IPS-NIHi11 (cell line): ENCODE measurements at regions not wholly inside any gene's neighbourhood (a gene's known extent, or its start where the extent isn't known, plus 50 kb on each side); places are given as distances from the start of the nearest gene placed in this dataset.

ENCODE experiments used
- DNase-seq: peaks from one replicate; pipeline ENCODE4 v3.0.0; 2012; ENCODE audit warnings: mixed read lengths, low spot score

DNA sequence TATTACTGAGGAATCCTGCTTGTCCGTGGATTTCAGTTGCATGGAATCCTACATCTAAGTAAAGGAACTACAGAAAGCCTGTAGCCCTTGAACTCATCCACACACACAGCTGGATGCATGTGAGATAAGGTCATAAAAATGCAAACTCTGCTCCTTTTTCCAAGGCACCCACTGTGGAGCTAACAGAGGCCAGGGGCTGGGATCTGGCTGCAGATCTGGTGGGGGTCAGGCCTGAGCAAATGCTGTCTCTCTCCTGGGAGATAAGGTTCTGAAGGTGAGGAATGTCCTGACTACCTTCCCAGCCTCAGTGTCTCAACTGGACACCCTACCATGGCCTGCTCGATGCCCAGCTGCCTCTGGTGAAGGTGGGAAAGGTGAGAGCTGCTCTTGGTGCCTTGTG lies 321.5 kb downstream of the LRFN2 start:
- DNase-seq, result no peak

GRCh38 chr6:40263970-40264369 lies 323.2 kb downstream of the LRFN2 start:
- no peak for DNase-seq

DNA sequence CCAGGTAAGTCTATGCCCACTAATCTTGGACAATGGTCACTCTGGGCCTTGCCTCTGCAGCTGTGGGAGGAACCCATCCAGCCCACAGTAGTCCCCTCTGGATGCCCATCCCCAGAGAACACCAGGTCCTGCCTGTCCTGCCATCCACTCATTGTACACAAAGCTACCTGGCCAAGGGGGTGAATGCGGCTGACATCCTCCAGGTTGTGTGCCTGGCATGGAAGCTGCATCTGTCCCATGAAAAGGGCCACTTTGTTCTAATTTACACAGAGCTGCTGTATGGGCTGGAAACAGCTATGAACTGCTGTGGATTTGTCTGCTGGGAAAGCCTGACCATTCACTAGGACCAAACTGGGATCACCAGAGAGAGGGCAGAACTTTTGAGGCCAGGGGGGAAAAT lies 324.8 kb downstream of the LRFN2 start:
- DNase-seq, result no peak

GRCh38 chr6:40258531-40258930 lies 324.3 kb upstream of the MOCS1 start:
- no peak for DNase-seq

- no peak for DNase-seq
These were observed 322.6 kb upstream of the MOCS1 start for GRCh38 chr6:40256831-40257230.

DNA sequence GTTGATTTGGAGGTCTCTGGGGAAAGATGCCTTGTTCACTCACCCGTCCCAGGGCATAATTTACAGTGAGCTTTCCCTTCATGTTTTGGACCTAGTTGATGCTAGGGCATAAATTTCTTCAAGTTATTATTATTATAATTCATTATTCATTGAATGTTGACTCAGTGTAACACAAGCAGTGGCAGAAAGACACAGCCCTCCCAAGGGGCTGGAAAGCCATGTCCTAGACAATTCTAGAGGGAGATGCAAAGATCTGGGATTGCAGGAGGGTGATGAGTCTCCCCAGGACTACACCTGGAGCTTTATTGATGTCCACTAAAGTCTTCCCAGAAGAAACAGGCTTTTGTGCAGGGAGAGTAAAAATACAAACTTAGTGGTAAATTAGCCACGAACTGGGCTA lies 322.0 kb upstream of the MOCS1 start:
- DNase-seq, result no peak

DNA sequence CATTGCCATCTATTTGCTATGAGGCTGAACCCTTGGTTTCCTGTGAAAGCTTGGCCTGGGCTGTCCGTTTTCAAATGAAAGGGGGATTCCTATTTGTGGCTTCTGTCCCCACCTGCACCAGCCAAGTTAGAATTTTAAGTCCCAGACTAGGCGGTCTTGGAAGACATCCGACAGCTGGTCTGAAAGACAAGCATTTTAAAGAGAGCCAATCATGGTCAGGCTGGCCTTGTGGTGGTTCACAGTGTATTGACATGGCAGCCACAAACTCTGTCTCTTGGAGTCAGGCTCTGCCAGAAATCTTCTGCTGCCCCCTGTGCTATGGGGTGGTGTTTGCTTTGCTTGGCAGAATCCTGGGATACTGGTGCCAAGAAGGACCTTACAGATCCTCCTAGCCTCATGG lies 319.2 kb upstream of the MOCS1 start:
- DNase-seq, result no peak

DNA sequence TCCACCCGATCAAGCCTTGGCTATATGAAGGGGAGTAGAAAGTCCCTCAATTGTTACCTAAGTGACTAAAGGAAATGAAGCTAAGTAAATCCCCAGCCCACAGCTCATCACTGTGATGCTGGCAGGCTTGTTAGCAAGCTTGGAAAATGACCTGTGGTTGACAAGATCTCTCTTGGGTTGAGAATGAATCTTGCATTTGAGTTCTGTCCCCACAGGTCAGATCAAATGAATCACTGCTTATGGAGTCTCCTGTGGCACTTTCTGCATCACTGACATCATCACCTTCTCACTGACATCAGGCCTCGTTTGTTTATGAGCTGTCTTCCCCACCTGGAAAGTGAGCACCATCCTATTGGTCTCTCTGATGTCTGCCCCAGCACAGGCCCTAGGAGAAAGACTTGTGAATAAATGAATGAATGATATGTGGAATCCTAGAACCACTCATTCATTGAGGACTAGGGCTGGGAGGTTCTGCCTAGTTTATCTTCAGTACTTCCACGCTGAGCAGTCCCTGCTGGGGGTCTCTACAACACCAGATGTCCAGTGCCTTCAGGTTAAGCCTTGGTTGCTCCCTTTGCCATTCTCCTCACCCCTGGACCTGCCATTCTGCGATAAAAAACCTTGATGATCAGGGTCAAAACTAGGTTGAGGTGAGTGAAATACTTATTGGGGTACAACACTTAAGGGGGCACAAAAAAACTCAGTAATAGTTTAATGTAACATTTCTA lies 318.4 kb upstream of the MOCS1 start:
- DNase-seq, result no peak

- DNase-seq, result no peak
These were observed 317.5 kb upstream of the MOCS1 start for GRCh38 chr6:40251637-40252300.

- DNase-seq, result no peak
These were observed 315.7 kb upstream of the MOCS1 start for GRCh38 chr6:40249935-40250334.

GRCh38 chr6:40247516-40248115 lies 313.4 kb upstream of the MOCS1 start:
- no peak for DNase-seq

- DNase-seq, result no peak
These were observed 310.4 kb upstream of the MOCS1 start for GRCh38 chr6:40244699-40245098.

GRCh38 chr6:40232698-40233097 lies 298.4 kb upstream of the MOCS1 start:
- peak; percentile 16 for DNase-seq

DNA sequence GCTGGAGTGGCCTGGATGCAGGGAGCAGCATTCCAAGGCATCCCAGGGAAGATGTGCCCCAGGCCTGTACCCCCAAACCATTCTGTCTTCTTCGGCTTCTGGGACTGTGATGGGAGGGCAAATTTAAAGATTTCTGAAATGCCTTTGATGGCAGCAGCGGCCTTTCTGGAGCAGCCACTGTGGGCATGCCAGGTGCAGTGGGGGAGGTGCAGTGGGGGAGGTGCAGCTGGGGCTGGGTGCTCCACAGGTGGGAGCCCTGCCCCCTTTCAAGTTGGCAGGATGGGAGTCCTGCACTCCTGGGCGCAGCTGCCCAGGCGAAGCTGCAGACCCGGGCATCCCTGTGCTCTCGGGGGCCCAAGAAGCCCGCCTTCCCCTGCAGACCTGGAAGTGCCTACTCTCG lies 293.5 kb upstream of the MOCS1 start:
- DNase-seq, result no peak

DNA sequence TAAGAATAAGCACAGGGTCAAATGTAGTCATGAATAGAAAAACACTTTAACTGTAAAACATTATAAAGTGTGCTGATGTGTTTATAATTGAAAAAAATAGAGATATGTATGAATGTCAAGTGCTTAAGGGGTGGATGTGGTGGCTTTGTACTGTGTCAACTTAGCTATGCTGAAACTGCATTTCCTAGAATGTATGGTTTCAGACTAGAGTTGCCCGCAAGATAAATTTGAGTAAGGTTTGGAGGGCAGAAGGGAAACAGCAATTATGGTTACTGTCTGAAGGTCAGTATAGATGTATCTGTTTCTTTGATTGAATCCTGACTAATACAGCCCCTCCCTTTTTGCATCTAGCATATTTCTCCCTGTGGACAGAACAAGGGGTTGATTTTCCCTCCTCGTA lies 288.1 kb upstream of the MOCS1 start:
- no peak for DNase-seq

GRCh38 chr6:40219799-40220198 lies 285.5 kb upstream of the MOCS1 start:
- no peak for DNase-seq

GRCh38 chr6:40210628-40211056 lies 276.4 kb upstream of the MOCS1 start:
- DNase-seq, result no peak

DNA sequence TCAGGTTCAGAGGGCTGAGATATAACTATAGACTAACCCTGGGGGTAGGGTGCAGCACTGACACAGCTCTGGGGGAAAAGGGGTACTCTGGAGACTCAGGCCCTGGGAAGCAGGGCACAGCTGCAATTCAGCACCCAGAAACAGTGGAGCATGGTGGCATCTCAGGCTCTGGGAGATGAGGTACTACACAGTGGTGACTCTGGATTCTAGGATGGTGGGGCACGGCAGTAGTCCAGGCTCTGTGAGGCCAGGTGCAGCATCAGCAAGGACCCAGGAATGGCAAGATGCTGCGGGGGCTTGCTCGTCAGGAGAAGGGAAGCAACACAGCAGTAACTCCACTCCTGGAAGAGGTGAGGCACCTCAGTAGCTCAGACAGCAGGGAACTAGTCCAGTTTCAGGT lies 271.5 kb upstream of the MOCS1 start:
- DNase-seq, result no peak

DNA sequence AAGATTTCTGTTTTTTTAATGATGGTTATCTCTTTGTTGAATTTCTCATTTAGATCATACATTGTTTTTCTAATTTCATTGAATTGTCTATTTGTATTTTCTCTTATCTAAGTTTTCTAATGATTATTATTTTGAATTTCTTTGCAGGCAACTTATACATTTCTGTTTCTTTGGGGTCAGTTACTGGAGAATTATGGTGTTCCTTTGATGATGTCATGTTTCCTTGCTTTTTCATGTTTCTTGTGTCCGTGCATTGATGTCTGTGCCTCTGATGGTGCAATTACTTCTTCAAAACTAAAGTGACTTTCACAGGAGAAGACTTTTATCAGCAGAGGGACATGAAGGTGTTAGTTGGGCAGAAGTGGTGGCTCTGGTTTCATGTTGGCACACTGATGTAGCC lies 270.7 kb upstream of the MOCS1 start:
- no peak for DNase-seq

- DNase-seq, result no peak
These were observed 263.1 kb upstream of the MOCS1 start for GRCh38 chr6:40197371-40197770.

- no peak for DNase-seq
These were observed 261.9 kb upstream of the MOCS1 start for GRCh38 chr6:40196135-40196518.

GRCh38 chr6:40195428-40196134 lies 261.3 kb upstream of the MOCS1 start:
- DNase-seq, result no peak
